K562 (cell line): ENCODE measurements at regions not wholly inside any gene's neighbourhood (a gene's known extent, or its start where the extent isn't known, plus 50 kb on each side); places are given as distances from the start of the nearest gene placed in this dataset.

Source experiments
- CTCF ChIP-seq, 3 experiments: IDR thresholded peaks in 2 of 3; conservative IDR thresholded peaks in 1 of 3; 2 replicates each; pipeline ENCODE4 v1.5.1; 2011 to 2012; ENCODE audit warnings: low read length in 3 of 3, mild to moderate bottlenecking in 3 of 3, control low read depth in 2 of 3, improper control_type of control experiment in 1 of 3, inconsistent platforms in 1 of 3, low read depth in 1 of 3, mixed read lengths in 1 of 3, moderate library complexity in 1 of 3; ENCODE audit not compliant: insufficient read depth in 2 of 3
- FOXP4 ChIP-seq: sonication (generic); formaldehyde crosslinking; IDR thresholded peaks from 2 replicates; pipeline ENCODE4 v1.8.0; 2022; ENCODE audit warnings: mild to moderate bottlenecking, missing genetic modification reagents, borderline replicate concordance
- MBD1 ChIP-seq: fragments of 250-450 bp; sonication (Bioruptor Pico); IDR thresholded peaks from 2 replicates; pipeline ENCODE4 v1.8.0; 2022; ENCODE audit warnings: inconsistent platforms
- REST ChIP-seq, 2 experiments: fragments of 450-650 bp; formaldehyde crosslinking in 1 of 2; IDR thresholded peaks; 2 replicates each; pipeline versions ENCODE4 v1.4.0 to v1.6.1; 2014 to 2020; ENCODE audit warnings: mild to moderate bottlenecking in 2 of 2, borderline replicate concordance in 1 of 2, low read depth in 1 of 2
- SETDB1 ChIP-seq: IDR thresholded peaks from one replicate; pipeline ENCODE4 v1.6.1; 2012; ENCODE audit warnings: low read length, control low read depth, inconsistent platforms
- SREBF2 ChIP-seq: sonication (generic); formaldehyde crosslinking; IDR thresholded peaks from 2 replicates; pipeline ENCODE4 v1.4.0; 2020; ENCODE audit warnings: mild to moderate bottlenecking, missing genetic modification reagents
- THAP12 ChIP-seq: fragments of 250-450 bp; sonication (Bioruptor Pico); IDR thresholded peaks from 2 replicates; pipeline ENCODE4 v1.9.0; 2021; ENCODE audit warnings: mild to moderate bottlenecking, inconsistent platforms
- ZBTB33 ChIP-seq: sonication (generic); formaldehyde crosslinking; IDR thresholded peaks from 2 replicates; pipeline ENCODE4 v1.8.1; 2023; ENCODE audit warnings: mild to moderate bottlenecking, missing genetic modification reagents
- ZNF76 ChIP-seq: fragments of 250-450 bp; sonication (Bioruptor Pico); IDR thresholded peaks from 2 replicates; pipeline ENCODE4 v1.4.0; 2020; ENCODE audit warnings: mild to moderate bottlenecking, moderate library complexity, borderline replicate concordance

GRCh38 chr10:3423384-3423783, 250.8 kb upstream of the PITRM1 start:
- TF ChIP-seq MBD1 (CRISPR knock-in tag) = no peak
- TF ChIP-seq ZNF76 (CRISPR knock-in tag) = no peak
- no peak for TF ChIP-seq SREBF2 (CRISPR knock-in tag)
- no peak for TF ChIP-seq CTCF (IDR thresholded peaks at IDR 0.05 in 2 of 3, conservative IDR thresholded peaks at IDR 0.05 in 1 of 3; ENCODE audit: insufficient read depth in 2 of 3, low read depth in 1 of 3, low read length in 3 of 3)
- no peak for TF ChIP-seq REST (IDR thresholded peaks at IDR 0.05; ENCODE audit: borderline replicate concordance)
- no peak for TF ChIP-seq REST (CRISPR knock-in tag; IDR thresholded peaks at IDR 0.05; ENCODE audit: low read depth)
- TF ChIP-seq ZBTB33 (CRISPR knock-in tag) = no peak
- TF ChIP-seq THAP12 (CRISPR knock-in tag) = no peak
- no peak for TF ChIP-seq SETDB1
- TF ChIP-seq FOXP4 (CRISPR knock-in tag) = no peak
